Mesendoderm (in vitro differentiated cells): ENCODE measurements at regions not wholly inside any gene's neighbourhood (a gene's known extent, or its start where the extent isn't known, plus 50 kb on each side); places are given as distances from the start of the nearest gene placed in this dataset.

Source experiments
- DNase-seq: peaks from one replicate; pipeline ENCODE4 v3.0.0; 2013
- H2AK5ac ChIP-seq: 2 replicates; pipeline ENCODE4 v1.6.1; 2013; ENCODE audit warnings: low read length, inconsistent platforms
- H2BK120ac ChIP-seq: 2 replicates; pipeline ENCODE4 v1.6.1; 2013; ENCODE audit warnings: low read depth, mild to moderate bottlenecking, low read length, moderate library complexity, mixed read lengths
- H2BK15ac ChIP-seq: replicated peaks from 2 replicates; pipeline ENCODE4 v1.6.1; 2013; ENCODE audit warnings: low read depth, mild to moderate bottlenecking, moderate library complexity
- H2BK5ac ChIP-seq: 2 replicates; pipeline ENCODE4 v1.6.1; 2013; ENCODE audit warnings: low read length, inconsistent platforms
- H3K18ac ChIP-seq: 2 replicates; pipeline ENCODE4 v1.6.1; 2013; ENCODE audit warnings: mild to moderate bottlenecking, low read length, mixed read lengths
- H3K23ac ChIP-seq: one replicate; pipeline ENCODE4 v1.6.1; 2013; ENCODE audit warnings: low read length
- H3K27ac ChIP-seq: 2 replicates; pipeline ENCODE4 v1.5.1; 2013; ENCODE audit warnings: low read depth, mild to moderate bottlenecking, inconsistent platforms, low read length, moderate library complexity
- H3K27me3 ChIP-seq: 2 replicates; pipeline ENCODE4 v1.6.1; 2013; ENCODE audit warnings: low read length, control low read depth, mild to moderate bottlenecking, inconsistent platforms; ENCODE audit not compliant: insufficient read depth, poor library complexity
- H3K36me3 ChIP-seq: 2 replicates; pipeline ENCODE4 v1.6.1; 2013; ENCODE audit warnings: low read length, inconsistent platforms; ENCODE audit not compliant: control insufficient read depth, insufficient read depth
- H3K4ac ChIP-seq: one replicate; pipeline ENCODE4 v1.6.1; 2013; ENCODE audit warnings: low read depth, mild to moderate bottlenecking, low read length, moderate library complexity
- H3K4me1 ChIP-seq: 2 replicates; pipeline ENCODE4 v1.6.1; 2013; ENCODE audit warnings: low read depth, low read length, inconsistent platforms; ENCODE audit not compliant: control insufficient read depth
- H3K4me2 ChIP-seq: 2 replicates; pipeline ENCODE4 v1.6.1; 2013; ENCODE audit warnings: low read length
- H3K4me3 ChIP-seq: 2 replicates; pipeline ENCODE4 v1.5.1; 2013; ENCODE audit warnings: mild to moderate bottlenecking, low read length
- H3K56ac ChIP-seq: one replicate; pipeline ENCODE4 v1.6.1; 2013; ENCODE audit warnings: low read length
- H3K79me1 ChIP-seq: 2 replicates; pipeline ENCODE4 v1.6.1; 2013; ENCODE audit warnings: low read length, inconsistent platforms
- H3K79me2 ChIP-seq: 2 replicates; pipeline ENCODE4 v1.6.1; 2013; ENCODE audit warnings: mild to moderate bottlenecking, low read length; ENCODE audit not compliant: control insufficient read depth, insufficient read depth
- H3K9ac ChIP-seq: 2 replicates; pipeline ENCODE4 v1.6.1; 2013; ENCODE audit warnings: low read length, inconsistent platforms
- H4K5ac ChIP-seq: one replicate; pipeline ENCODE4 v1.6.1; 2013; ENCODE audit warnings: low read length
- H4K8ac ChIP-seq: one replicate; pipeline ENCODE4 v1.6.1; 2013; ENCODE audit warnings: low read depth, mild to moderate bottlenecking, control low read depth, low read length, moderate library complexity
- WGBS: extraction: QIAGEN DNeasy Blood & Tissue Kit; methylation state at CpG from one replicate; pipeline ENCODE4 v1.1.7; 2013; ENCODE audit warnings: low lambda C conversion rate, missing lambda C conversion rate; ENCODE audit not compliant: insufficient coverage; ENCODE audit errors: extremely low coverage; 5-methylcytosine and 5-hydroxymethylcytosine counted together

DNA sequence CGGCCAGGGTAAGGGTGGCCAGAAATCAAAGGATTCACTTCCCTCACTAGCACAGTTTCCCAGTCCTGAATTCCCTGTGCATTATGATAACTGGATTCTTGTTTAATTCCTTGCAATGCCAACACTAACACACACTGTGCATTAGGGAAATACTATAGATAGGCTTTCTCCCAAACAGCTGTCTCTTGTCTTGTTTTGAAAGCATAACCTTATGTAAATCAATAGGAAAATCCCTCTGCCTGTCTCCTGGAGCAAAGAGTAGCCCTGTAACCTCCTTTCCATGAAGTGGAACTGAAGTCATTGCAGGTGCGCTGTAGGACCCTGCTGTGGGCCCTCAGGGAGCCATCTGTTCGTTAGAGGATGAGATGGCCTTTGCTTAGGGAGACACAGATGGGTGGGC, 82.8 kb upstream of the FAM171A1 start:
- DNase-seq = no peak
- Histone ChIP-seq H3K56ac (no peak overlapping the region), H2AK5ac (no peak overlapping the region), H3K9ac (no peak overlapping the region), H3K4me2 (no peak overlapping the region), H2BK15ac (no peak overlapping the region), H3K18ac (no peak overlapping the region), H2BK120ac (no peak overlapping the region), H3K27ac (no peak overlapping the region), H2BK5ac (no peak overlapping the region), H4K8ac (no peak overlapping the region), H3K79me1 (no peaks in the 10 kb centered on the region), H3K4ac (no peak overlapping the region), H3K23ac (no peak overlapping the region), H3K4me3 (no peak overlapping the region), H3K36me3 (no peaks in the 10 kb centered on the region), H3K4me1 (no peaks in the 10 kb centered on the region), H3K79me2 (no peaks in the 10 kb centered on the region), H4K5ac (no peak overlapping the region), H3K27me3 (no peaks in the 10 kb centered on the region)
- no CpG with 5 or more reads among the region's 3 CpGs for WGBS

- no CpG with 5 or more reads among the region's 5 CpGs for WGBS
- no peaks in the 10 kb centered on the region for H3K79me1 ChIP-seq
- no peak overlapping the region for H2BK15ac ChIP-seq
- DNase-seq = no peak
- H3K4me1 ChIP-seq = no peaks in the 10 kb centered on the region
- no peaks in the 10 kb centered on the region for H3K79me2 ChIP-seq
- H3K56ac ChIP-seq = no peak overlapping the region
- no peak overlapping the region for H2BK5ac ChIP-seq
- H3K4me2 ChIP-seq = no peak overlapping the region
- H2BK120ac ChIP-seq = no peak overlapping the region
- no peak overlapping the region for H3K4me3 ChIP-seq
- no peak overlapping the region for H2AK5ac ChIP-seq
- no peak overlapping the region for H4K8ac ChIP-seq
- H3K23ac ChIP-seq = no peak overlapping the region
- no peak overlapping the region for H3K27ac ChIP-seq
- no peaks in the 10 kb centered on the region for H3K36me3 ChIP-seq
- no peaks in the 10 kb centered on the region for H3K27me3 ChIP-seq
- no peak overlapping the region for H4K5ac ChIP-seq
- H3K9ac ChIP-seq = no peak overlapping the region
- no peak overlapping the region for H3K4ac ChIP-seq
- H3K18ac ChIP-seq = no peak overlapping the region
Measured at GRCh38 chr10:15453457-15453856, 82.4 kb upstream of the FAM171A1 start.

GRCh38 chr10:15452545-15452944, 81.5 kb upstream of the FAM171A1 start:
- H3K27me3 ChIP-seq = no peaks in the 10 kb centered on the region
- H3K27ac ChIP-seq = no peak overlapping the region
- no CpG with 5 or more reads among the region's 5 CpGs for WGBS
- no peaks in the 10 kb centered on the region for H3K79me1 ChIP-seq
- H3K79me2 ChIP-seq = no peaks in the 10 kb centered on the region
- no peaks in the 10 kb centered on the region for H3K4me1 ChIP-seq
- H2BK5ac ChIP-seq = no peak overlapping the region
- no peak overlapping the region for H4K8ac ChIP-seq
- H4K5ac ChIP-seq = no peak overlapping the region
- H3K4me2 ChIP-seq = no peak overlapping the region
- H2BK120ac ChIP-seq = no peak overlapping the region
- no peak overlapping the region for H3K4me3 ChIP-seq
- no peak overlapping the region for H2AK5ac ChIP-seq
- H3K9ac ChIP-seq = no peak overlapping the region
- no peak for DNase-seq
- no peaks in the 10 kb centered on the region for H3K36me3 ChIP-seq
- no peak overlapping the region for H3K23ac ChIP-seq
- H2BK15ac ChIP-seq = no peak overlapping the region
- H3K4ac ChIP-seq = no peak overlapping the region
- H3K18ac ChIP-seq = no peak overlapping the region
- H3K56ac ChIP-seq = no peak overlapping the region

GRCh38 chr10:15451137-15452094, 80.3 kb upstream of the FAM171A1 start:
- no peaks in the 10 kb centered on the region for H3K79me1 ChIP-seq
- H4K5ac ChIP-seq = no peak overlapping the region
- H3K27me3 ChIP-seq = no peaks in the 10 kb centered on the region
- WGBS = no CpG with 5 or more reads among the region's 5 CpGs
- H3K4me2 ChIP-seq = no peak overlapping the region
- no peak overlapping the region for H2BK120ac ChIP-seq
- no peak overlapping the region for H3K18ac ChIP-seq
- no peaks in the 10 kb centered on the region for H3K79me2 ChIP-seq
- H3K56ac ChIP-seq = no peak overlapping the region
- no peak for DNase-seq
- no peaks in the 10 kb centered on the region for H3K36me3 ChIP-seq
- H3K9ac ChIP-seq = no peak overlapping the region
- no peak overlapping the region for H2BK5ac ChIP-seq
- H3K23ac ChIP-seq = no peak overlapping the region
- H4K8ac ChIP-seq = no peak overlapping the region
- no peak overlapping the region for H3K27ac ChIP-seq
- no peak overlapping the region for H3K4me3 ChIP-seq
- H2AK5ac ChIP-seq = no peak overlapping the region
- no peak overlapping the region for H3K4ac ChIP-seq
- no peak overlapping the region for H2BK15ac ChIP-seq
- H3K4me1 ChIP-seq = no peaks in the 10 kb centered on the region

DNA sequence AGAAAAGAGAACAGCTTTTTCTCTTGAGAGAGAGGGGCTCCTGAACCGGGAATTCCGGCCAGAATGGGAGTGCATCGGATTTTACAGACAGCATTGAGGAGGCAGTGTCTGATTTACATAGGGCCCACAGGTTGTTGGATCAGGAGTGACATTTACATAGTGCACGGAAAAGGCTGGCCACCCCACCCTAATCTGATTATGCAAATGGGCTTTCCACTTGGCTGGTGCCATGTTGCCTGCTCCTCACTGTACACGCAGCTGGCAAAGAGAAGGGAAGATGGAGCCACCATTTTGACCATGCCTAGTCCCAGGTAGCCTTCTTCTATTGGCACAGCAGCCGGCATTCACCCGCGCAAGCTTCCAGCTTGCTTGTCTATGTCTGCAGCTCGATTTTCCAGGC, 77.5 kb upstream of the FAM171A1 start:
- no peak overlapping the region for H2AK5ac ChIP-seq
- no peak overlapping the region for H3K4ac ChIP-seq
- WGBS = no CpG with 5 or more reads among the region's 9 CpGs
- H2BK15ac ChIP-seq = no peak overlapping the region
- H4K5ac ChIP-seq = no peak overlapping the region
- H3K56ac ChIP-seq = no peak overlapping the region
- no peak overlapping the region for H2BK120ac ChIP-seq
- no peak overlapping the region for H3K27ac ChIP-seq
- no peak overlapping the region for H3K18ac ChIP-seq
- H3K27me3 ChIP-seq = no peaks in the 10 kb centered on the region
- H3K9ac ChIP-seq = no peak overlapping the region
- no peaks in the 10 kb centered on the region for H3K79me1 ChIP-seq
- no peaks in the 10 kb centered on the region for H3K4me1 ChIP-seq
- H4K8ac ChIP-seq = no peak overlapping the region
- H3K4me2 ChIP-seq = no peak overlapping the region
- H3K36me3 ChIP-seq = no peaks in the 10 kb centered on the region
- no peak overlapping the region for H3K4me3 ChIP-seq
- H2BK5ac ChIP-seq = no peak overlapping the region
- no peak for DNase-seq
- H3K23ac ChIP-seq = no peak overlapping the region
- H3K79me2 ChIP-seq = no peaks in the 10 kb centered on the region

- Histone ChIP-seq H3K9ac (no peak overlapping the region), H3K4ac (no peak overlapping the region), H3K79me2 (no peaks in the 10 kb centered on the region), H3K4me1 (no peaks in the 10 kb centered on the region), H4K8ac (no peak overlapping the region), H2BK120ac (no peak overlapping the region), H3K4me2 (no peak overlapping the region), H3K56ac (no peak overlapping the region), H3K23ac (no peak overlapping the region), H3K36me3 (no peaks in the 10 kb centered on the region), H3K18ac (no peak overlapping the region), H4K5ac (no peak overlapping the region), H3K27me3 (no peaks in the 10 kb centered on the region), H2BK15ac (no peak overlapping the region), H3K79me1 (no peaks in the 10 kb centered on the region), H2BK5ac (no peak overlapping the region), H3K4me3 (no peak overlapping the region), H3K27ac (no peak overlapping the region), H2AK5ac (no peak overlapping the region)
- DNase-seq = no peak
- no CpG with 5 or more reads among the region's 1 CpG for WGBS
Measured at GRCh38 chr10:15445006-15445390, 73.9 kb upstream of the FAM171A1 start.
